Naive thymus-derived CD4-positive, alpha-beta T cell (primary cell): ENCODE measurements at regions not wholly inside any gene's neighbourhood (a gene's known extent, or its start where the extent isn't known, plus 50 kb on each side); places are given as distances from the start of the nearest gene placed in this dataset.

Experiments
- ATAC-seq: fragments of 150-1000 bp; cut with Tn5 transposase; 2 replicates; pipeline ENCODE4 v1.10.0; 2021; ENCODE audit warnings: mild to moderate bottlenecking, moderate library complexity
- CTCF ChIA-PET: fragments of 350-600 bp; sonication (Branson Sonifier 250); formaldehyde crosslinking; loops from one replicate; lab custom pipeline; 2021; ENCODE audit warnings: antibody characterized with exemption; lab: Charles Lee
- POLR2A ChIA-PET: fragments of 350-600 bp; sonication (Branson Sonifier 250); formaldehyde crosslinking; loops from one replicate; lab custom pipeline; 2021; ENCODE audit warnings: antibody characterized with exemption, inconsistent platforms; lab: Charles Lee
- DNase-seq, 9 donors: peaks; one replicate each; pipeline versions ENCODE4 v3.0.0 to v3.0.0-alpha.2; 2020 to 2022; ENCODE audit warnings: mixed read lengths in 1 of 9
- H3K27ac ChIP-seq: one replicate; pipeline ENCODE4 v1.7.0; 2013; ENCODE audit warnings: mild to moderate bottlenecking, low read depth, low read length, moderate library complexity
- H3K27me3 ChIP-seq, 2 donors: one replicate each; pipeline ENCODE4 v1.7.0; 2013; ENCODE audit warnings: low read length in 2 of 2, mild to moderate bottlenecking in 2 of 2, moderate library complexity in 2 of 2; ENCODE audit not compliant: control insufficient read depth in 2 of 2, insufficient read depth in 2 of 2
- H3K36me3 ChIP-seq, 3 experiments: 1 replicate in 2 of 3; 2 replicates in 1 of 3; pipeline ENCODE4 v1.7.0; 2013; ENCODE audit warnings: low read length in 3 of 3, mild to moderate bottlenecking in 3 of 3, moderate library complexity in 1 of 3; ENCODE audit not compliant: insufficient read depth in 3 of 3, control insufficient read depth in 2 of 3
- H3K4me1 ChIP-seq, 2 donors: one replicate each; pipeline ENCODE4 v1.7.0; 2013; ENCODE audit warnings: low read length in 2 of 2, mild to moderate bottlenecking in 2 of 2, moderate library complexity in 1 of 2; ENCODE audit not compliant: control insufficient read depth in 2 of 2, insufficient read depth in 2 of 2
- H3K4me3 ChIP-seq: 2 replicates; pipeline ENCODE4 v1.7.0; 2013; ENCODE audit warnings: mild to moderate bottlenecking, low read length
- H3K9me3 ChIP-seq, 3 experiments: 1 replicate in 2 of 3; 2 replicates in 1 of 3; pipeline ENCODE4 v1.7.0; 2013; ENCODE audit warnings: low read length in 3 of 3; ENCODE audit not compliant: control insufficient read depth in 2 of 3
- H3K27ac Mint-ChIP-seq, 9 donors: one replicate each; pipeline ENCODE4 v1.8.0; 2020 to 2022; ENCODE audit warnings: mixed read lengths in 9 of 9, mild to moderate bottlenecking in 8 of 9, moderate library complexity in 5 of 9, inconsistent platforms in 2 of 9
- H3K27me3 Mint-ChIP-seq, 5 donors: one replicate each; pipeline ENCODE4 v1.8.0; 2021 to 2022; ENCODE audit warnings: mixed read lengths in 5 of 5, mild to moderate bottlenecking in 1 of 5
- H3K36me3 Mint-ChIP-seq, 5 donors: one replicate each; pipeline ENCODE4 v1.8.0; 2020 to 2022; ENCODE audit warnings: mixed read lengths in 5 of 5, mild to moderate bottlenecking in 3 of 5, inconsistent platforms in 1 of 5
- H3K4me1 Mint-ChIP-seq, 7 donors: one replicate each; pipeline ENCODE4 v1.8.0; 2020 to 2022; ENCODE audit warnings: mixed read lengths in 7 of 7, mild to moderate bottlenecking in 3 of 7, inconsistent platforms in 1 of 7
- H3K4me3 Mint-ChIP-seq, 10 donors: one replicate each; pipeline ENCODE4 v1.8.0; 2020 to 2022; ENCODE audit warnings: mild to moderate bottlenecking in 10 of 10, mixed read lengths in 10 of 10, moderate library complexity in 6 of 10, inconsistent platforms in 2 of 10
- H3K9me3 Mint-ChIP-seq, 11 donors: one replicate each; pipeline ENCODE4 v1.8.0; 2020 to 2022; ENCODE audit warnings: mixed read lengths in 11 of 11, mild to moderate bottlenecking in 4 of 11, inconsistent platforms in 1 of 11, moderate library complexity in 1 of 11
- intact Hi-C, 2 donors: fragments of 100-400 bp; cut with micrococcal nuclease; formaldehyde crosslinking; loops; one replicate each; pipeline ENCODE4 v1.15.1; 2023

- Histone ChIP-seq H3K4me1 (no peaks in the 10 kb centered on the region), H3K27me3 (no peaks in the 10 kb centered on the region), H3K4me3 (no peak overlapping the region), H3K9me3 (no peaks in the 10 kb centered on the region), H3K36me3 (no peaks in the 10 kb centered on the region), H3K27ac (no peak overlapping the region)
- POLR2A ChIA-PET = no interaction called here
- H3K27ac Mint-ChIP-seq = no peak overlapping the region
- peaks cover 0 to 7% (median 0%) of the 10 kb centered on the region in 11 donors for H3K9me3 Mint-ChIP-seq
- H3K4me3 Mint-ChIP-seq = no peak overlapping the region
- no peak for DNase-seq
- intact Hi-C loops = no loop called here
- no peaks in the 10 kb centered on the region for H3K27me3 Mint-ChIP-seq
- no peak for ATAC-seq
- H3K36me3 Mint-ChIP-seq = no peaks in the 10 kb centered on the region
- H3K4me1 Mint-ChIP-seq = no peaks in the 10 kb centered on the region
- CTCF ChIA-PET = no interaction called here
Measured at GRCh38 chr13:107034236-107034872, 466.4 kb upstream of the ARGLU1 start.

- DNase-seq = no peak
- CTCF ChIA-PET = no interaction called here
- intact Hi-C loops = no loop called here
- peaks cover 0 to 7% (median 1%) of the 10 kb centered on the region in 11 donors for H3K9me3 Mint-ChIP-seq
- Histone ChIP-seq H3K36me3 (no peaks in the 10 kb centered on the region), H3K27me3 (no peaks in the 10 kb centered on the region), H3K9me3 (no peaks in the 10 kb centered on the region), H3K4me3 (no peak overlapping the region), H3K4me1 (no peaks in the 10 kb centered on the region), H3K27ac (no peak overlapping the region)
- no peak for ATAC-seq
- H3K36me3 Mint-ChIP-seq = no peaks in the 10 kb centered on the region
- no peak overlapping the region for H3K4me3 Mint-ChIP-seq
- H3K27me3 Mint-ChIP-seq = no peaks in the 10 kb centered on the region
- no peaks in the 10 kb centered on the region for H3K4me1 Mint-ChIP-seq
- POLR2A ChIA-PET = no interaction called here
- H3K27ac Mint-ChIP-seq = no peak overlapping the region
Measured at GRCh38 chr13:107031716-107032115, 463.8 kb upstream of the ARGLU1 start.

GRCh38 chr13:107028751-107029150 lies 460.8 kb upstream of the ARGLU1 start:
- Mint-ChIP-seq H3K4me1 (no peaks in the 10 kb centered on the region), H3K27me3 (no peaks in the 10 kb centered on the region), H3K4me3 (no peak overlapping the region), H3K27ac (no peak overlapping the region), H3K36me3 (no peaks in the 10 kb centered on the region), H3K9me3 (peaks cover 0 to 10% (median 4%) of the 10 kb centered on the region in 11 donors)
- intact Hi-C loops = no loop called here
- H3K4me1 ChIP-seq = no peaks in the 10 kb centered on the region
- no peaks in the 10 kb centered on the region for H3K27me3 ChIP-seq
- ChIA-PET CTCF (no interaction called here), POLR2A (no interaction called here)
- no peaks in the 10 kb centered on the region for H3K9me3 ChIP-seq
- no peaks in the 10 kb centered on the region for H3K36me3 ChIP-seq
- no peak overlapping the region for H3K27ac ChIP-seq
- no peak overlapping the region for H3K4me3 ChIP-seq
- no peak for ATAC-seq
- DNase-seq = no peak

- H3K9me3 Mint-ChIP-seq = peaks cover 0 to 13% (median 4%) of the 10 kb centered on the region in 11 donors
- no peaks in the 10 kb centered on the region for H3K27me3 Mint-ChIP-seq
- Histone ChIP-seq H3K36me3 (no peaks in the 10 kb centered on the region), H3K27me3 (no peaks in the 10 kb centered on the region), H3K4me1 (no peaks in the 10 kb centered on the region), H3K4me3 (no peak overlapping the region), H3K9me3 (no peaks in the 10 kb centered on the region), H3K27ac (no peak overlapping the region)
- intact Hi-C loops = no loop called here
- POLR2A ChIA-PET = no interaction called here
- no peak for DNase-seq
- no peak for ATAC-seq
- no peaks in the 10 kb centered on the region for H3K36me3 Mint-ChIP-seq
- no peak overlapping the region for H3K27ac Mint-ChIP-seq
- CTCF ChIA-PET = no interaction called here
- H3K4me3 Mint-ChIP-seq = no peak overlapping the region
- no peaks in the 10 kb centered on the region for H3K4me1 Mint-ChIP-seq
Measured at GRCh38 chr13:107025991-107026390, 458.1 kb upstream of the ARGLU1 start.

GRCh38 chr13:107023335-107023734 lies 455.4 kb upstream of the ARGLU1 start:
- intact Hi-C loops = no loop called here
- Mint-ChIP-seq H3K27me3 (no peaks in the 10 kb centered on the region), H3K36me3 (no peaks in the 10 kb centered on the region), H3K27ac (no peak overlapping the region), H3K9me3 (peaks cover 0 to 13% (median 3%) of the 10 kb centered on the region in 11 donors), H3K4me1 (no peaks in the 10 kb centered on the region), H3K4me3 (no peak overlapping the region)
- DNase-seq (no peak), ATAC-seq (no peak)
- ChIA-PET POLR2A (no interaction called here), CTCF (no interaction called here)
- H3K27ac ChIP-seq = no peak overlapping the region
- H3K4me1 ChIP-seq = no peaks in the 10 kb centered on the region
- H3K9me3 ChIP-seq = no peaks in the 10 kb centered on the region
- H3K27me3 ChIP-seq = no peaks in the 10 kb centered on the region
- no peak overlapping the region for H3K4me3 ChIP-seq
- no peaks in the 10 kb centered on the region for H3K36me3 ChIP-seq

GRCh38 chr13:107020393-107020792 lies 452.5 kb upstream of the ARGLU1 start:
- no peaks in the 10 kb centered on the region for H3K27me3 Mint-ChIP-seq
- no peaks in the 10 kb centered on the region for H3K4me1 Mint-ChIP-seq
- no peaks in the 10 kb centered on the region for H3K36me3 Mint-ChIP-seq
- CTCF ChIA-PET = no interaction called here
- Histone ChIP-seq H3K36me3 (no peaks in the 10 kb centered on the region), H3K27me3 (no peaks in the 10 kb centered on the region), H3K4me1 (no peaks in the 10 kb centered on the region), H3K27ac (no peak overlapping the region), H3K4me3 (no peak overlapping the region), H3K9me3 (no peaks in the 10 kb centered on the region)
- H3K9me3 Mint-ChIP-seq = peaks cover 0 to 12% (median 5%) of the 10 kb centered on the region in 11 donors
- DNase-seq (no peak), ATAC-seq (no peak)
- POLR2A ChIA-PET = no interaction called here
- no peak overlapping the region for H3K4me3 Mint-ChIP-seq
- H3K27ac Mint-ChIP-seq = no peak overlapping the region
- intact Hi-C loops = no loop called here

- H3K9me3 Mint-ChIP-seq = peaks cover 0 to 9% (median 2%) of the 10 kb centered on the region in 11 donors
- no peaks in the 10 kb centered on the region for H3K36me3 ChIP-seq
- no peak overlapping the region for H3K27ac Mint-ChIP-seq
- no peak overlapping the region for H3K4me3 ChIP-seq
- intact Hi-C loops = no loop called here
- CTCF ChIA-PET = no interaction called here
- H3K36me3 Mint-ChIP-seq = no peaks in the 10 kb centered on the region
- H3K27me3 ChIP-seq = no peaks in the 10 kb centered on the region
- no peak overlapping the region for H3K27ac ChIP-seq
- POLR2A ChIA-PET = no interaction called here
- H3K4me1 Mint-ChIP-seq = no peaks in the 10 kb centered on the region
- H3K27me3 Mint-ChIP-seq = no peaks in the 10 kb centered on the region
- no peaks in the 10 kb centered on the region for H3K4me1 ChIP-seq
- DNase-seq (no peak), ATAC-seq (no peak)
- H3K9me3 ChIP-seq = no peaks in the 10 kb centered on the region
- H3K4me3 Mint-ChIP-seq = no peak overlapping the region
Measured at GRCh38 chr13:107018285-107018684, 450.3 kb upstream of the ARGLU1 start.
